HG03175 (cell line): ENCODE measurements at regions not wholly inside any gene's neighbourhood (a gene's known extent, or its start where the extent isn't known, plus 50 kb on each side); places are given as distances from the start of the nearest gene placed in this dataset.
"Not testable (repeated sequence)": the region's sequence is repeated elsewhere in the genome, so short reads cannot be mapped to it uniquely, and the experiment has no call there.

Source experiments
- ATAC-seq: cut with Tn5 transposase; IDR thresholded peaks from one replicate; pipeline ENCODE4 v1.9.1; 2021; ENCODE audit warnings: mild to moderate bottlenecking, moderate library complexity; ENCODE audit not compliant: unreplicated experiment

DNA sequence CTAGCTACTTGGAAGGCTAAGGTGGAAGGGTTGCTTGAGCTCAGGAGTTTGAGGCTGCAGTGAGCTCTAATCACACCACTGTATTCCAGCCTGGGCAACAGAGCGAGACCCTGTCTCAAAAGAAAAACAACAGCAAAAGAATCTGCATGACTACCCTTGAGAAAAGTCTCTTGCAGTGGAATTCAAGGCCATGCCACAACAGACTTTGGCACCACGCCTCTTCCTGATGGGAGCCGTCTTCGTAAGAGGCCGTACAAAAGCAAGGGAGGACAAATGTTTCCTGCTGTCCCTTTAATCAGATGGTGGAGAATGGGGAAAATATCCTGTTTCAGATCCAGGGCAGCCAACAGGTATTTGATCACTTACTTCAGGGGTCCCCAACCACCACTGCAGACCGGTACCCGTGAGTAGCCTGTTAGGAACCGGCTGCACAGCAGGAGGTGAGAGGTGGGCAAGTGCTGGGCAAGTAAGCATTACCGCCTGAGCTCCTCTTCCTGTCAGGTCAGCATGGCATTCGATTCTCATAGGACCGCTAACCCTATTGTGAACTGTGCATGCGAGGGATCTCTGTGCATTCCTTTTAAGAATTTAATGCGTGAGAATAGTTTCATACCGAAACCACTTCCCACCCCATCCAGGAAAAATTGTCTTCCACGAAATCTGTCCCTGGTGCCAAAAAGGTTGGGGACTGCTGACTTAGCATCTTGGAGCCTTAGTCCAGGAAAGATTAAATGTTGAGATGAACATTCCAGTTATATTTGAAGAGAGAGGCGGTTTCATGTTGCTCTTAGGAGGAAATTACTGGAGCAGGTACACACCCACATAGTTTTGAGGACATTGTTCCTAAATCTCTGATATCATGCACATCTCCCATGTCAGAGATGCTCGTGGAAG is 94.4 kb upstream of the XPO1 start:
- no peak for ATAC-seq

DNA sequence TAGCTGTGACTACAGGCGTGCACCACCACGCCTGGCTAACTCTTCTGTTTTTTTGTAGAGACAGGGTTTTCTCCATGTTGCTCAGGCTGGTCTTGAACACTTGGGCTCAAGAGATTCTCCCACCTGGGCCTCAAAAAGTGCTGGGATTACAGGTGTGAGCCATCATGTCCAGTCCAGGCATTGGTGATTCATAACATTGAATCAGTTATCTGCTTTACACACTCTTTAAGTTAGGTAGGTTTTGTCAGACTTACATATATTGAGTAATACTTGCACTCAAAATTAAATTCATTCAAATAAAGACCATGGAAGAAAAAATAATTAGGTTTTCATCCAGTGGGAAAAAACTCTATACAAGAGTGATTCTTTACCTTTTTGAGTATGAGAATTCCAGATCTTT is 93.2 kb upstream of the XPO1 start:
- no peak for ATAC-seq

DNA sequence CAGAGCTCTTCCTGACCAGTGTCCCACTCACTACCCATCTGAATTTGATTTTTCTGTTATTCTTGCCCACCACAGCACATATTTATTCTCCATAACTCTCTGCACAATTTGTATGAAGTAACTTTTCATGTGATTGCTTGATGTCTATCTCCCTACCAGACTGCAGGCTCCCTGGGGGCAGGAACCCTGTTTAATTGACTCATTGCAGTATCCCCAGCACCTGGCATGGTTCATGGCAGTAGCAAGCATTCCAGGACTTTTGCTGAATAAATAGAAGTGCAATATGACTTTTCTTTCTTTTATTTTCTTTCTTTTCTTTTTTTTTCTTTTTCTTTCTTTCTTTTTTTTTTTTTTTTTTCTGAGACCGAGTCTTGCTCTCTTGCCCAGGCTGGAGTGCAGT is 88.7 kb upstream of the XPO1 start:
- ATAC-seq, result no peak

DNA sequence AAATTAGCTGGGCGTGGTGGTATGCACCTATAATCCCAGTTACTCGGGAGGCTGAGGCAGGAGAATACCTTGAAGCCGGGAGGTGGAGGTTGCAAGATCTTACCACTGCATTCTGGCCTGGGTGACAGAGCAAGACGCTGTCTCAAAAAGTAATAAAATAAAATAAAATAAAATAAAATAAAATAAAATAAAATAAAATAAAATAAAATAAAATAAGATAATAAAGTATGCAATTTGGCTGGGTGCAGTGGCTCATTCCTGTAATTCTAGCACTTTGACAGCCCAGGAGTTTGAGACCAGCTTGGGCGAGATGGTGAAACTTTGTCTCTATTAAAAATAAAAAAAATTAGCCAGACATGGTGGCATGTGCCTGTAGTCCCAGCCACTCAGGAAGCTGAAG is 85.6 kb upstream of the XPO1 start:
- no peak for ATAC-seq

DNA sequence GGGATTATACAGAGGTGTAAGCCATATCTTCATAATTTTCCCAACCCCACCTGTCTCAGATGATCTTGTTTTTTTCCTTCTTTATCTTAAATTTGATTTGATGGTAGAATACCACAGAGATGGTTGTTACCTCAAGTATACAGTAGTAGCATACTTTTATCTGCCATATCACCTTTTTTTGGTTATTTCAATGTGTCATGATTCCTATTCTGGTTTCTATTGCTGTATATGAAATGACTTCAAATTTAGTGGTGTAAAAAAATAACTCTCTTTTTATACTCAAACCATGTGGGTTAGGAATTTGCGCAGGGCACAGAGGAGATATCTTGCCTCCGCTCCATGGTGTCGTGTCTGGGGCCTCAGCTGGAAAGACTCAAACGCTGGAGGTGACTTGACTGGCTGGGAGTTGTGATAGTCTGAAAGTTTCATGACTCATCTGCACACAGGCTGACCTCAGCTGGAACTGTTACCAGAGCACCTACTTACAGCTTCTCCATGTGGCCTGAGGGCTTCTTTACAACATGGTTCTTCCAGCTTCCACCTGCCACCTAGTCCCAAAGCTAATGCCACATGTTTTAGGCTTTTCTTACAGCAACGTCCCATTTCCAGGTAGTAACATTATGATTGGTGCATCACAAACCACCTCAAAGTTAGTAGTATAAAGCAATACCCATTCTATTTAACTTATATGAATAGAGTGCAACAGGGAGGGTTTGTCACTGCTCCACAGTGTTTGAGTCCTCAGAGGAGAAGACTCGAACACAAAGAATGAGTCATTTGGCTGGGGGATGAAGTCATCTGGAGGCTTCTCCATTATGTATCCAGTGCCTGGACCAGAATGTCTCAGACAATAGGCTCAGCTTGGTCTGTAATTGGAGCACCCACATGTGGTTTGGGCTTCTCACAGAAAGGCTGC is 82.3 kb upstream of the XPO1 start:
- no peak for ATAC-seq

DNA sequence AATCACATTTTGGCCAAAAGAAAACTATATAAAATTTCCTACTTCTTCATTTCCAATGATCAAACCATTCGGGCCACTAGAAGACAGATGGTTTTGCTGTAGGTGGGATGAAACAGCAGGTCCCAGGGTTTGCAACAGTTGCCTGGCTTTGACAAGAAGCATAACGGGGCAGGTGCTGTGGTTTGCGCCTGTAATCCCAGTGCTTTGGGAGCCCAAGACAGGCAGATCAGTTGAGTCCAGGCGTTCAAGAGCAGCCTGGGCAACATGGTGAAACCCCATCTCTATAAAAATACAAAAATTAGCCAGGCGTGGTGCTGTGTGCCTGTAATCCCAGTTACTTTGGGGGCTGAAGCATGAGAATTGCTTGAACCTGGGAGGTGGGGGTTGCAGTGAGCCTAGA is 81.4 kb upstream of the XPO1 start:
- no peak for ATAC-seq

DNA sequence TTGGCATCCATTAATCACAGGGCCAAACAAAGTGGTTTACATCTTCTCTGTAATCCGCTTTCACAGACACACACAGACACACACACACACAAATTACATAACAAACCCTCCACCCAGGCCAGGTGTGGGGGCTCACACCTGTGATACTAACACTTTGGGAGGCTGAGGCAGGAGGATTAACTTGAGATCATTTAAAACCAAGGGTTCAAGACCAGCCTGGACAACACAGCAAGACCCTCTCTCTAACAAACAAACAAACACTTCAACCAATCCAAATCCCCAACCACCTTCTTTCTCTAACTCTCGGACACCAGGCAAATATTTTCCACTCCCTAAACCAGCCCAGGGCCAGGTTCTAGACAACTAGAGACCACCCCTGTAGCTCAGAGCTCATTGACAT is 79.5 kb upstream of the XPO1 start:
- ATAC-seq, result no peak

DNA sequence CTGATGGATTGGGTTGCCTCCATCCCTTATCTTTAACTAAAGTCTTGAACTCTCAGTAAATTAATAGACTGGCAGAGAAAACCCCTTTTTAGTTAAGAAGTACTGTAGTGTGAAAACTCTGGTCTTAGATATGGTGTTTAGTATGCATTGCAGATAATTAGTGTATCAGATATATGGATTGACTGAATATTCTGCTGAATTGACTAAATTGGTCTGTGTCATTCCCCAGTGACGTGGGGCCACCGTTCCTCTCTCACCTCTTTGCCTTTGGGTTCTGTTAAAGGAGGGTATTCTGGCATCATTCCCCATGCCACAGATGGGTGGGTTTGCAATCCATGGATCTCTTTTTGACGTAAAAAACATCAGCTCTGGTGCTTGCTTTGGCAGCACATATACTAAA is 67.1 kb upstream of the XPO1 start:
- ATAC-seq, result no peak

DNA sequence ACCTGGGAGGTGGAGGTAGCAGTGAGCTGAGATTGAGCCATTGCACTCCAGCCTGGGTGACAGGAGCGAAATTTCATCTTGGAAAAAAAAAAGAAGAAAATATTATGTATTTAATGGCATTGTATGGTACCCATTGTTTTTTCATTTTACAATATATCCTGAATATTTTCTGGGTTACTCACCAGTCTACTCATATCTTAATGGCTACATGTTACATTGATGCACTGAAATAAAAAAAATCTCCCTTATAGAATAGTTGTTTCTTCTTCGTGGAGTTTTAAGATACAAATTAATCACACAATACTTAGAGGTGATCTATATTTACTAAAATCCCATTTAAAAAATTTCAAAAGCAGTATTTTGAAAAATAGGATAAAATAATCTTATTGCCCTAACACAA is 66.3 kb upstream of the XPO1 start:
- no peak for ATAC-seq

DNA sequence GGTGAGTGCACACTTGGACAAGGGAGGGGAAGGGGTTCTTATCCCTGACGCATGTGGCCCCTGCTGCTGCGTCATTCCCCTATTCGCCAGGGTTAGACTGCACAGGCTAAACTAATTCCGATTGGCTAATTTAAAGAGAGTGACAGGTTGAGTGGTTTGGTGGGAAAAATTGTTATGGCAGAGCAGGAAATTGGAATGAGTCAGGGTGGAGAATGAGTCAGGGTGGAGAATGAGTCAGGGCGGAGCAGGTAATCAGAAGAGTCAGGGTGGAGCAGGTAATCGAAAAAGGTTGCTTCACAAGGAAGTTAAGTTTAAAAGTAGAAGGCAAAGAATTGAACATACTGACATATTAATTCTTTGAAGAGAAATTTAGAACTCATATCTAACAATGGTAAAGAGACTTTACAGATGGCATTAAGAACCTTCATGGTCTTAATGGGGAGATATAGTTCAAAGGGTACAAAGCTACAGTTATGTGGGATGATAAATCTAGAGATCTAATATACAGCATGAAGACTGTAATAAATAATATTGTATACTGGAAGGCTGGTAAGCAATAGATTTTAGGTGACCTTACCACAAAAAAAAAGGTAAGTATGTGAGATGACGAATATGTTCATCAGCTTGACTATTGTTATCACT is 60.5 kb upstream of the XPO1 start:
- ATAC-seq, result not testable (repeated sequence)

DNA sequence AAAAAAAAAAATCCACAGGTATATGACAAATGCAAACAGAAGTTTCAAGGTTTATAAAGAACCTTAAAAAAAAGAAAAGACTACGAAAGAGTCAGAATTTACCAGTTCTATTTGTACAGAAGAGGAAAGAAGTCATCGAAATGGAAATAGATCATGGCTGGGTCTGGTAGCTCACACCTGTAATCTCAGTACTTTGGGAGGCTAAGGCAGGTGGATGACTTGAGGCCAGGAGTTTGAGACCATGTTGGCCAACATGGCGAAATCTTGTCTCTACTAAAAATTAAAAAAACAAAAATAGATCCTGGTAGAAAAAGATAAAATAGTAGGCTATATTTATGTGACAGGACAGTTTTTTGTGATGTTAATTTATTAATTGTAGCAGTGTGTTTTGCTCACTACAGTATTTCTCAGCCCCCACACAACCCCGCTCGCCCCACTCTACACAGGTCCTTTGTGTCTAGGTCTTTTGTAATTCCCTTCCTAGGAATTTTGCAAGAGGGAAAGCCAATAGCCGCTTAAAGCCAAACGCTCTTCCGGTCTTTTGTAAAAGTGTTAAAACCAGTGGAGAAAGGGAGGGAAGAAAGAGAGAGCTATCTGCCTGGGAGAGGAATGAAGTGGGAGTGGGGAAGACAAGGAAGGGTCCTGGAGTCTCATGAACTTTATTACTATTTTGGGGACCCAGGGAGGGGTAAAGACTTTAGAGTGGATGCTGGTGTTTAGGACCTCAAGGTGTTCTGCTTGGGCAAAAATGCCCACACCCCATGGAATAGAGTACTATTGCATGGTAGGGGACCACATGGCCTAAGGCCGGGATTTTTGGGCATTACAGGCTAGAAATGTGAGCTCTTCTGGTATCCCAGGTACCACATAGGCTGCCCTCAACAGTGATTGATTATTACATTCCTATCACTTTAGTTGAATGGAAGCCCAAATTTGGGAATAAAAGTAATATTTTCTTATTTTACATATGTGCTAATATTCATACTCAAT is 59.4 kb upstream of the XPO1 start:
- ATAC-seq, result no peak

DNA sequence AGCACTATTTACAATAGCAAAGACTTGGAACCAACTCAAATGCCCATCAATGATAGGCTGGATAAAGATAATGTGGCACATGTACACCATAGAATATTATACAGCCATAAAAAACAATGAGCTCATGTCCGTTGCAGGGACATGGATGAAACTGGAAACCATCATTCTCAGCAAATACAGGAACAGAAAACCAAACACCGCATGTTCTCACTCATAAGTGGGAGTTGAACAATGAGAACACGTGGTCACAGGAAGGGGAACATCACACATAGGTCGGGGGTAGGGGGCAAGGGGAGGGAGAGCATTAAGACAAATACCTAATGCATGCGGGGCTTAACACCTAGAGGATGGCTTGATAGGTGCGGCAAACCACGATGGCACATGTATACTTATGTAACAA is 56.0 kb upstream of the XPO1 start:
- not testable (repeated sequence) for ATAC-seq

DNA sequence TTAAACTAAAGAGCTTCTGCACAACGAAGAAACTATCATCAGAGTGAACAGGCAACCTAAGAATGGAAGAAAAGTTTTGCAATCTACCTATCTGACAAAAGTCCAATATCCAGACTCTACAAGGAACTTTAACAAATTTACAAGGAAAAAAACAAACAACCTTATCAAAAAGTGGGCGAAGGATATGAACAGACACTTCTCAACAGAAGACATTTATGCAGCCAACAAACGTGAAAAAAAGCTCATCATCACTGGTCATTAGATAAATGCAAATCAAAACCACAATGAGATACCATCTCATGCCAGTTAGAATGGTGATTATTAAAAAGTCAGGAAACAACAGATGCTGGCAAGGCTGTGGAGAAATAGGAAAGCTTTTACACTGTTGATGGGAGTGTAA is 55.5 kb upstream of the XPO1 start:
- ATAC-seq, result not testable (repeated sequence)

DNA sequence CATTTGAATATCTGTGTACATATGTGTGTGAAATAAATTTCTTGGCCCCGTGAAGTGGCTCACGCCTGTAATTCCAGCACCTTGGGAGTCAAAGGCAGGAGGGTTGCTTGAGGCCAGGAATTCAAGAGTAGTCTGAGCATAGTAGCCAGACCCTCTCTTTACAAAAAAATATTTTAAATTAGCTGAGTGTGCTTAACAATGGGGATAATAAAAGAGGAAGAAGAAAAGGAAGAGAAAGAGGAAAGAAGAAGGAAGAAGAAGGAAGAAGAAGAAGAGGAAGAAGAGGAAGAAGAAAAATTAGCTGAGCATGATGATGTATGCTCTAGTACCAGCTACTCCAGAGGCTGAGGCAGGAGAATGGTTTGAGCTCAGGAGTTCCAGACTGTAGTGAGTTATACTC is 52.1 kb upstream of the XPO1 start:
- ATAC-seq, result no peak

DNA sequence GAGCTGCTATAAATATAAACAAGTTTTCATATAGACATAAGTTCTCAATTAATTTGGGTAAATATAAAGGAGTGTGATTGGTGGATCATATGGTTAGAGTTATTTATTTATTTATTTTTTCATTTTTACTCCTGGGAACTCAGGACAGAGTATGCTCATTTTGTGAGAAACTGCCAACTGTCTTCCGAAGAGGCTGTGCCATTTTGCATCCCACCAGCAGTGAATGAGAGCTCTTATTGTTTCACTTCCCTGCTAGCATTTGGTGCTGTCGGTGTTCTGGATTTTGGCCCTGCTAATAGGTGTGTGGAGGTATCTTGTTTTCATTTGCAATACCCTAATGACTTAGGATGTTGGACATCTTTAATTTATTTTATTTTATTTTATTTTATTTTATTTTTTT is 50.4 kb upstream of the XPO1 start:
- no peak for ATAC-seq
